GM12878 (cell line): ENCODE measurements at regions not wholly inside any gene's neighbourhood (a gene's known extent, or its start where the extent isn't known, plus 50 kb on each side); places are given as distances from the start of the nearest gene placed in this dataset.

Experiments used
- ATAC-seq: fragments of 200-7000 bp; cut with Tn5 transposase; 3 replicates; pipeline ENCODE4 v1.9.1; 2020; ENCODE audit warnings: mild to moderate bottlenecking, moderate library complexity
- BruUV-seq: library from RNA; stranded (reverse); fragments of 400-500 nt; replicated peaks from 2 replicates; lab custom pipeline; 2021; lab: Mats Ljungman, UMichigan
- CTCF ChIA-PET: fragments of 300-600 bp; sonication (Branson Sonifier 250); formaldehyde crosslinking; extraction: SDS; loops from one replicate; lab custom pipeline; 2021; ENCODE audit warnings: inconsistent platforms; lab: Yijun Ruan, JAX
- POLR2A ChIA-PET: fragments of 350-600 bp; formaldehyde crosslinking; extraction: SDS; loops from one replicate; lab custom pipeline; 2021; ENCODE audit warnings: inconsistent platforms; lab: Charles Lee
- RAD21 ChIA-PET: fragments of 300-600 bp; sonication (Branson Sonifier 250); formaldehyde crosslinking; loops from one replicate; lab custom pipeline; 2023; ENCODE audit warnings: antibody characterized with exemption; ENCODE audit not compliant: unreplicated experiment; lab: Charles Lee
- SMC1A ChIA-PET: fragments of 300-600 bp; sonication (Branson Sonifier 250); formaldehyde crosslinking; loops from one replicate; lab custom pipeline; 2023; ENCODE audit not compliant: unreplicated experiment, uncharacterized antibody; lab: Charles Lee
- DNase-seq: peaks from one replicate; pipeline ENCODE4 v3.0.0-alpha.2; 2011; ENCODE audit warnings: low read depth, low spot score
- FAIRE-seq: peaks from 3 replicates; lab custom pipeline; 2011; peaks lifted over from hg19 to GRCh38; lab: Jason Lieb, UNC
- H2AFZ ChIP-seq: 2 replicates; pipeline ENCODE4 v1.6.0; 2011; ENCODE audit warnings: low read depth, low read length, control low read depth; ENCODE audit not compliant: control insufficient read depth
- H3K27ac ChIP-seq: 2 replicates; pipeline ENCODE4 v1.5.1; 2011; ENCODE audit warnings: control low read depth; ENCODE audit not compliant: control insufficient read depth, insufficient read depth
- H3K27me3 ChIP-seq, 2 experiments: replicated peaks in 1 of 2; 2 replicates each; pipeline versions ENCODE4 v1.6.0 to v1.6.1; 2011; ENCODE audit warnings: low read length in 1 of 2; ENCODE audit not compliant: control insufficient read depth in 2 of 2, insufficient read depth in 2 of 2
- H3K36me3 ChIP-seq, 2 experiments: 2 replicates each; pipeline ENCODE4 v1.5.1; 2011; ENCODE audit warnings: low read length in 1 of 2; ENCODE audit not compliant: control insufficient read depth in 2 of 2, insufficient read depth in 2 of 2
- H3K4me1 ChIP-seq: 2 replicates; pipeline ENCODE4 v1.6.1; 2011; ENCODE audit warnings: mild to moderate bottlenecking, low read length, moderate library complexity, mixed read lengths; ENCODE audit not compliant: control insufficient read depth, insufficient read depth
- H3K4me2 ChIP-seq: 2 replicates; pipeline ENCODE4 v1.6.0; 2011; ENCODE audit warnings: control low read depth; ENCODE audit not compliant: control insufficient read depth, insufficient read depth
- H3K4me3 ChIP-seq: fragments of 200-600 bp; sonication (generic); 2 replicates; pipeline ENCODE4 v1.5.1; 2016
- H3K79me2 ChIP-seq: 2 replicates; pipeline ENCODE4 v1.6.0; 2011; ENCODE audit warnings: low read length; ENCODE audit not compliant: control insufficient read depth, insufficient read depth
- H3K9ac ChIP-seq: 2 replicates; pipeline ENCODE4 v1.8.0; 2011; ENCODE audit warnings: low read length, control low read depth, mixed read lengths; ENCODE audit not compliant: control insufficient read depth, insufficient read depth
- H3K9me3 ChIP-seq: replicated peaks from 3 replicates; pipeline ENCODE4 v1.5.1; 2011; ENCODE audit warnings: mild to moderate bottlenecking, low read length; ENCODE audit not compliant: control insufficient read depth, insufficient read depth
- H4K20me1 ChIP-seq: 2 replicates; pipeline ENCODE4 v1.6.0; 2011; ENCODE audit not compliant: control insufficient read depth, insufficient read depth
- BCL11A ChIP-seq: IDR thresholded peaks from 2 replicates; pipeline ENCODE4 v1.6.1; 2011; ENCODE audit warnings: low read depth, low read length
- CBX3 ChIP-seq: fragments of 200-600 bp; sonication (generic); IDR thresholded peaks from 2 replicates; pipeline ENCODE4 v1.6.1; 2016; ENCODE audit warnings: low read depth, borderline replicate concordance
- CREB1 ChIP-seq: IDR thresholded peaks from 2 replicates; pipeline ENCODE4 v1.6.1; 2012; ENCODE audit warnings: low read depth, mild to moderate bottlenecking, inconsistent platforms
- EP300 ChIP-seq, 2 experiments: fragments of 150-350 bp in 1 of 2; IDR thresholded peaks; 2 replicates each; pipeline ENCODE4 v1.6.1; 2011 to 2012; ENCODE audit warnings: low read depth in 2 of 2, low read length in 2 of 2, borderline replicate concordance in 1 of 2, improper control_type of control experiment in 1 of 2, inconsistent platforms in 1 of 2; ENCODE audit not compliant: control insufficient read depth in 1 of 2
- KAT2A ChIP-seq: conservative IDR thresholded peaks from 2 replicates; pipeline ENCODE4 v1.6.1; 2011; ENCODE audit warnings: low read depth, low read length; ENCODE audit not compliant: control insufficient read depth
- NFYB ChIP-seq: IDR thresholded peaks from 2 replicates; pipeline ENCODE4 v1.6.1; 2011; ENCODE audit warnings: low read depth, mild to moderate bottlenecking, low read length, improper control_type of control experiment, moderate library complexity; ENCODE audit not compliant: insufficient read depth
- NR2C1 ChIP-seq: fragments of 450-650 bp; IDR thresholded peaks from 2 replicates; pipeline ENCODE4 v1.6.1; 2017; ENCODE audit warnings: antibody characterized with exemption, mild to moderate bottlenecking, moderate library complexity
- RBBP5 ChIP-seq: fragments of 200-600 bp; sonication (generic); conservative IDR thresholded peaks from 2 replicates; pipeline ENCODE4 v1.6.1; 2016
- SMC3 ChIP-seq: IDR thresholded peaks from 2 replicates; pipeline ENCODE4 v1.6.1; 2011; ENCODE audit warnings: low read length, improper control_type of control experiment, borderline replicate concordance
- TAF1 ChIP-seq: IDR thresholded peaks from 2 replicates; pipeline ENCODE4 v1.6.1; 2011; ENCODE audit warnings: mild to moderate bottlenecking, low read depth, low read length, borderline replicate concordance
- WRNIP1 ChIP-seq: IDR thresholded peaks from 2 replicates; pipeline ENCODE4 v1.6.1; 2011; ENCODE audit warnings: low read depth, low read length, improper control_type of control experiment, borderline replicate concordance
- YY1 ChIP-seq: IDR thresholded peaks from 2 replicates; pipeline ENCODE4 v1.6.1; 2011; ENCODE audit warnings: low read depth, mild to moderate bottlenecking, low read length
- WGBS: methylation state at CpG from one replicate; pipeline ENCODE4 v1.1.6; 2016; ENCODE audit warnings: low lambda C conversion rate; ENCODE audit not compliant: insufficient replicate concordance, insufficient coverage; ENCODE audit errors: missing lambda C conversion rate; 5-methylcytosine and 5-hydroxymethylcytosine counted together
- in situ Hi-C: fragments of 300-500 bp; cut with MboI; formaldehyde crosslinking; loops from 9 replicates; pipeline ENCODE4 v1.14.3; 2018; ENCODE audit warnings: mixed read lengths
- intact Hi-C: fragments of 100-400 bp; cut with micrococcal nuclease; formaldehyde crosslinking; loops from one replicate; pipeline ENCODE4 v1.14.2; 2022; ENCODE audit not compliant: unreplicated experiment

GRCh38 chr4:86450861-86451260, 91.0 kb upstream of the MAPK10 start:
- Histone ChIP-seq H3K9ac (no peak overlapping the region), H3K27ac (no peak overlapping the region), H3K4me2 (no peak overlapping the region), H3K9me3 (no peaks in the 10 kb centered on the region), H2AFZ (no peak overlapping the region), H4K20me1 (no peaks in the 10 kb centered on the region), H3K4me3 (no peak overlapping the region), H3K79me2 (no peaks in the 10 kb centered on the region), H3K4me1 (no peaks in the 10 kb centered on the region), H3K27me3 (no peaks in the 10 kb centered on the region), H3K36me3 (no peaks in the 10 kb centered on the region)
- ChIA-PET RAD21 (no interaction called here), POLR2A (no interaction called here), SMC1A (no interaction called here), CTCF (no interaction called here)
- intact Hi-C loops (no loop called here), in situ Hi-C loops (no loop called here)
- 19% methylated on average over 3 of the region's 3 CpGs for WGBS
- no peak for ATAC-seq
- DNase-seq: no peak
- BruUV-seq: no TSS peak
- no peak for TF ChIP-seq CBX3
- TF ChIP-seq CREB1: no peak
- TF ChIP-seq BCL11A: no peak
- TF ChIP-seq NFYB: no peak
- TF ChIP-seq RBBP5: no peak
- no peak for TF ChIP-seq YY1
- no peak for TF ChIP-seq EP300 (IDR thresholded peaks at IDR 0.05; ENCODE audit: borderline replicate concordance in 1 of 2, control insufficient read depth in 1 of 2, low read depth in 2 of 2, low read length in 2 of 2)
- TF ChIP-seq TAF1: no peak
- no peak for TF ChIP-seq SMC3
- TF ChIP-seq KAT2A: no peak
- no peak for TF ChIP-seq NR2C1
- no peak for TF ChIP-seq WRNIP1
- FAIRE-seq: no peak
